ENCODE measurements at regions not wholly inside any gene's neighbourhood (a gene's known extent, or its start where the extent isn't known, plus 50 kb on each side); places are given as distances from the start of the nearest gene placed in this dataset.

DNA sequence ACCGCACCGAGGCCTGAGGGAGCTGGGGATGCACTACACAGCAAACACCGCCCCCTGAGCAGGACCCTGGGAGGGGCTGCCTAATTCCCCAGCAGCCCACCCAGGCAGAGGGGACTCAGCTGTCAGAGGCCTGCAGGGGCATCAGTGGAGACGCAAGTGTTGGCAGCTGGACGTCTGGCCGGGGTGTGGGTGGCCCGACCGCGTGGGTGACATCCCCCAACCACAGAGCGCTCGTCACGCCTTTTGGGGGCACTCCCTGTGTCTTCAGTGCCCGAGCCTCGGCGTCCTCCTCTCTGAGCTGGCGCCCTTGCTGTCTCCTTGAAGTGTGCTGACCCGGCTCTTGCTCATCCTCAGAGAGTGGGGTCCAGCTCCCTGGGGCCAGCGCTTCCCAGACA lies 150.2 kb downstream of the BRD1 start:
- DNase-seq (ENCODE audit: low read depth in 2 of 2), result no peak

GRCh38 chr22:49676783-49677494 lies 150.7 kb downstream of the BRD1 start:
- DNase-seq (ENCODE audit: low read depth in 2 of 2), result no peak

DNA sequence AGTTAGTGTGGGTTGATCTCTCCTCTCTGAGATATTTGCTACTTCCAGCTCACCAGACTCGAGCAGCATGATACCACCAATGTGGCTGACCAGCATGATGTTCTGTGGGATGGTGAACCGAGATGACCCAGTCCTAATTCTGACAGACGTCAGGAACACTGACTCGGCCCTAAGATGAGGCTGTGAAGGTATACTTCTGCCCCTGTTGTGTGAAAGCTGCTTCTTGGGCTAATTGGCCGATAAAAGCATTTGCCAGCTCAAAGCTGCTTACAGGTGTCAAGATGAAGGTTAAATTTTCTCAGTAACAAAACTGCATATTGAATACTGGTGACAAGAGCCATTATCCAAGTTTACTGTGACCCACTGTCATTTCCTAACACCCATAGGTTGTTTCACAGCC lies 151.4 kb downstream of the BRD1 start:
- DNase-seq (ENCODE audit: low read depth in 2 of 2), result no peak

- no peak for DNase-seq (ENCODE audit: low read depth in 2 of 2)
Observed at GRCh38 chr22:49674479-49675050, 153.1 kb downstream of the BRD1 start.

DNA sequence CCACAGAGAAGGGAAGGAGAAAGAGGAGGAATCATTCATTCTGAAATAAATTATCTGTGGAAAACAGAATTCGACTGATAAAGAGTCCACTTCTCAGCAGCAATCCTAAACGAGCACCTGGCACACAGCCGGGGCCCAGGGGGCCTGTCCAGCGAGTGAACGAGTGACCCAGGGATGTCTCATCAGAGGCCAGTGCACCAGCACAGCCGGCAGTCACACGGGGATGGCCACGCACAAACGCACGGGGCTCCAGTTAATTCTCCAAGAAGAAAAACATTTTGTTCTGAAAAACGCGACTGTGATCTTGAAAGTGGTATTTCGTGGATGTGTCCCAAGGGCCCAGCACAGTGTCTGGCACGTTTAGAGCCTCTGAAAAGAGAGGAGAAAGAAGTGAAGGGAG lies 154.6 kb downstream of the BRD1 start:
- DNase-seq (ENCODE audit: low read depth in 2 of 2), result no peak

- DNase-seq (ENCODE audit: low read depth in 2 of 2), result no peak
Observed at GRCh38 chr22:49672014-49672516, 155.6 kb downstream of the BRD1 start.

DNA sequence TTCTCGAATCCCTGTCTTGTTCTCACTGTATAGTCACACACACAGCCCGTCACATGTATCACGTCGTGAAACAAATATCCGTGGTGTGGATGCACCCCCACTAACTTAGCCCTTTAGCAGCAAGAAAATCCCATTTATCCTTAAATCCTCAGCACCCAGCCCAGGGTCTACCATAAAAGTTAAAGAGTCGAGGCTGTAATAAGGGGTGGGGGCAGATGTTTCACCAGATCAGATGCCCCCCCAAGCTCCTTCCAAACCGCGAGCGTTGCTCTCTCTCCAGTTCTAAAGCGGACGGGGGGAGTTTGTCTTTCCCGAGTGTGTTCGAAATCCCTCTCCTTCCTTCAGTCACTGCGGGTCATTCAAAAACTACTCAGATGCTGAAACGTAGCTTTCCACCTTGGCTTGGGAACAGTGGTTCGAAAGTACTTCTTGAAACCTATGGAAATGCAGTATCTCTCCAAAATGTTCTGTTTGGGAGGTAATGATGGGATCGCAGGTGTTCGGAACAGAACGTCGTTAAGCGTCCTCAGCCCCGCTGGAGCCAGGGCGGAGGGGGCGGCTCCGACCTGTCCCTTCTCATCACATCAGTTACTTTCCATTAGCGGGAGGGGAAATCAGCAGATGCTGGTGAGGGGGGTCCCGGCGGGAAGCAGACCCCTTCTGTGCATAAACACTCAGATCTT lies 156.2 kb downstream of the BRD1 start:
- no peak for DNase-seq (ENCODE audit: low read depth in 2 of 2)

GRCh38 chr22:49670456-49671330 lies 157.0 kb downstream of the BRD1 start:
- DNase-seq (ENCODE audit: low read depth in 2 of 2), result no peak

- DNase-seq (ENCODE audit: low read depth in 2 of 2), result peak in 1 of 2 donors; percentile 31
Observed at GRCh38 chr22:49669969-49670455, 157.7 kb downstream of the BRD1 start.

- peak; percentile 15 for DNase-seq (ENCODE audit: low read depth in 2 of 2)
Observed at GRCh38 chr22:49669427-49669968, 158.2 kb downstream of the BRD1 start.

DNA sequence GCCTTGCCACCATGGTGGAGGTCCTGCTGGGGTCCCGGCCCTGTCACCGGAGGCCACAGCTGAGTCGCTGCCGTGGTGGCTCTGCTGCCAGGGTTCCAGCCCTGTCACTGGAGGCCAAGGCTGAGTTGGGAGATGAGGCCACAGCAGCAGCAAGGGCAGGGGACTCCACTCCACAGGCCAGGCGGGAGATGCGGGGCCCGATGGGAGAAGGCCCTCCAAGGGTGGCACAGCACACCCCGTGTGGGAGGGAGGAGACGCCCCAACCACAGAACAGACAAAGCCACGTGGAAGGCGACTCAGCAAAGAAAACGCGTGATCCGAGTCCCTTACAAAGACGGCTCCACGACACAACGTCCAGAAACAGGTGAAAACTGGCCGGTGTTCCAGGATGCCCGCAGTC lies 159.3 kb downstream of the BRD1 start:
- DNase-seq (ENCODE audit: low read depth in 2 of 2), result no peak

- peak; percentile 51 to 56 for DNase-seq (ENCODE audit: low read depth in 2 of 2)
Observed at GRCh38 chr22:49667236-49667635, 160.4 kb downstream of the BRD1 start.

DNA sequence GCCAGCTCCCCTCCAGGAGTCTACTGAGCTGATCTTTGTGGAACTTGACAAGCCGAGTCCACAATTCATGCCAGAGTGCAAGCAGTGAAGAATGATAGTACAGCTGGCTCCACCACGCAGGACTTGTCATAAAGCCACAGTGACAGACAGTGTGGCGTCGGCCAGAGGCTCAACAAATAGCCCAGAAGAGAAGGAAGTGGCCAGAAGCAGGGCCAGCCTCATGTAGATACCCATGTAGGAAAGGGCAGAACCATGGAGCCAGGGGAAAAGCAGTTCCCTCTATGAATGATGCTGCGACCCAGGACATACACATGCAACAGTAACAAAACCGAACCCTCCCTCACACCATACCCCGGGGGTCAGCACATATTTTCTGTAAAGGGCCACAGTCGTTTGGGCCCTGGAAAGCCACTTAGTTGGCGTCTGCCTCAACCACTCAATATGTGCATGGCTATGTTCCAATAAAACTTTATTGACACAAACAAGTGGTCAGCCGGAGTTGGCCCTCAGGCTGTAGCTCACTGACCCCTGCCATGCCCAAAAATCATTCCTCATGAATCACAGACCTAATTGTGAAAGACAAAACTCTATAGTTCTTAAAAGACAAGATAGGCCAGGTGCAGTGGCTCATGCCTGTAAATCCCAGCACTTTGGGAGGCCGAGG lies 161.4 kb downstream of the BRD1 start:
- DNase-seq (ENCODE audit: low read depth in 2 of 2), result no peak

DNA sequence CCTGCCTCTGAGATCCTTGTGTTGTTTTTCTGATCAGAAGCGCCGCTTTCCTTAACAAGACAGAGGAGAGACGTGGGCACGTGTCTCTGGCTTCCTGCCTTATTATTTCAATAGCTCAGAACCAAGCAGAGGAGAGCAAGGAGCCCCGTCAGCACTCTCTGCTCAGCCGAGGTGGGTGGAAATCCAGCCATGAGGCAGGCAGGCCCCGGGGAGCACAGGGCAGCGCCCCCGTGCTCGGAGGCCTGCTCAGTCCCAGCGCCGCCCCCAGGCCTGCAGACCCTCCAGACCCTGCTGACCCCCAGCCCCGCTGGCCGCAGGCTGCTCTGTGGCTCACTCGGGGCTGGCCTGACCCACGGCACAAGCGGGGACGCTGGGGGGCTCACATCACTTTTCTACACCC lies 162.8 kb downstream of the BRD1 start:
- DNase-seq (ENCODE audit: low read depth in 2 of 2), result no peak

DNA sequence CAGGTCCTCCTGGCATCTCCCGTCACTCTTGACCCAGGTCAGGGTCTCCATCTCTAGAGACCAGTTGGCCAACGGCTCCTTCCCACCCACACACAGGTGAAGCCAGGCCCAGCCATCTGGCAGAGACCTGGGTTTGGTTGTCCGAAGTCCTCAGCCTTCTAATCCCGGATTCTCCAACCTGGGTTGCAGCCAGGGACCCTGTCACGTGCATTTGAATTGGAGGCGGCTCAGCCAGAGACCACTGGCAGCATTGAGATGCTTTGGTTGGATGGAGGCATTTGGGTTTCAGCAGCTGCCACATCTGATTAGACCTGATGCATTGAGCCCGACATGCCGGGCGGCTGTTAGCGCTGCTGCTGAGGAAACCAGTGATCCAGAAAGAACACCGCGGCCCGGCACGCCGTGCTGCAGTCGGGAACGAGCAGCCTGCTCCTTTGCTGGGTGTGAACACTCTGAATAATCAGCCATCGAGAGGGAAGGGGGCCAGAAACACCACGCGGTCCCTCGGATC lies 163.2 kb downstream of the BRD1 start:
- DNase-seq (ENCODE audit: low read depth in 2 of 2), result no peak

GRCh38 chr22:49663823-49664222 lies 163.8 kb downstream of the BRD1 start:
- no peak for DNase-seq (ENCODE audit: low read depth in 2 of 2)

- no peak for DNase-seq (ENCODE audit: low read depth in 2 of 2)
Observed at GRCh38 chr22:49663311-49663711, 164.4 kb downstream of the BRD1 start.

DNA sequence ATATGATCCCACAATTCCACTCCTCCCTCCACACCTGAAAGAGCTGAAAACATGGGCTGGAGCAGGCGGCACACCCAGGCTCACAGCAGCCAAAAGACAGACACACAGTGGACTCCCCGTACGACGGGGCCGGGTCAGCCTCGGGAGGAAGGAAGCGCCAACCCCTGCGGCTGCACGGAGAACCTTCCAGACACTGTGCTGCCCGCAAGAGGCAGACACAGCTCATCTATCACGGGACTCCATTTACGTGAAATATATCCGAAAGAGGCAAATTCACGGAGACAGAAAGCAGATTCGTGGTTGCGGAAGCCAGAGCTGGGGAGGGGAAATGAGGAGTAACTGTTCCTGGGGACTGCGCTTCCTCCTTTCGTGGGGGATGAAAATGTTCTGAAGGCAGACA lies 165.0 kb downstream of the BRD1 start:
- no peak for DNase-seq (ENCODE audit: low read depth in 2 of 2)

DNA sequence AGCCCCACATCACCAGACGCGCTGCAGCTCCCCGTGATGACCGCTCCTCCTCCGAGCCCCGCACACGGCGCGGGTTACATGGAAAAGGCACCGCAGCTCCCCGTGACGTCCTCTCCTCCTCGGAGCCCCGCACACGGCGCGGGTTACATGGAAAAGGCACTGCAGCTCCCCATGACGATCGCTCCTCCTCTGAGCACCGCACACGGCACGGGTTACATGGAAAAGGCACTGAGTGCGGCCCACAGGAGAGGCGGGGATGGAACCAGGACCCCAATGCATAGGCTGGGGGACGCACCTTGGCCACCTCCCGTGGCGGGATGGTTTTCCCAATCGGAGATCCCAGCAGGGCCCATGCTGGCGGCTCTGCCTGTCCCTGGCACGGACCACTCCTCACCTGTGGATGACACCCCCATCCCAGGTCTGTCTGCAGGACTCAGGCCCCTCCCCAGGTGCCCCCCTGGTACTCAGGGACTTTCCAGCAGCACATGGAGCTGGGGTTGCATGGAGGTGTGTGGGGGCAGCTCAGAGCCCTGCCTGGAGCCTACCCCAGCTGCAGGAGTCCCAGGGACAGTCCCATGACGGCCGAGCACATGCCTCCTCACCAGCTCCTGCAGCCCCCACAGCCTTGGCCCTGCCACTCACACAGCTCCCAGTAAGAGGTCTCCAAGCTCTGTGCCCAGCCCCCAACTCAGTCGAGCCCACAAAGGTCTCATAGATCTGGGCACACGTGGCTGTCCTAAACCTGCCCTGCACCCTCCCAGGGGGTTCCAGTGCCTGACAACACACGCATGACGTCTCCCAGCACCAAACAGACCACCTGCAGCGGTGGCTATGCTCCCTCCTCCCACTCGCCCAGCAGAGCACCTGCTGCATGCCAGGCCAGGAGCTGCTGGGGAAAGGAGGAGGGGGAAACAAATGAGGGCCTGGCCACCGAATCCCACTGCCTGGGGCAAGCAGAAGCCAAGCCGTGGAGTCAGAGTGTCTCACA lies 166.6 kb downstream of the BRD1 start:
- DNase-seq (ENCODE audit: low read depth in 2 of 2), result no peak

Data from dermis microvascular lymphatic vessel endothelial cell (primary cell).